HL-60 (cell line): ENCODE measurements at regions not wholly inside any gene's neighbourhood (a gene's known extent, or its start where the extent isn't known, plus 50 kb on each side); places are given as distances from the start of the nearest gene placed in this dataset.

Source experiments
- DNase-seq, 2 experiments: peaks; one replicate each; pipeline ENCODE4 v3.0.0-alpha.2; 2010 to 2020; ENCODE audit warnings: low read depth in 1 of 2, low spot score in 1 of 2
- H3K27ac ChIP-seq: fragments of 250-450 bp; sonication (Bioruptor Pico); replicated peaks from 2 replicates; pipeline ENCODE4 v1.5.1; 2020; ENCODE audit warnings: mild to moderate bottlenecking, moderate library complexity
- H3K27me3 ChIP-seq: fragments of 250-450 bp; sonication (Bioruptor Pico); 2 replicates; pipeline ENCODE4 v1.5.1; 2021; ENCODE audit warnings: mild to moderate bottlenecking, moderate library complexity; ENCODE audit not compliant: insufficient read depth, poor library complexity, severe bottlenecking
- H3K4me3 ChIP-seq: replicated peaks from 2 replicates; pipeline ENCODE4 v1.5.1; 2011; ENCODE audit warnings: mild to moderate bottlenecking, control low read depth, low read length; ENCODE audit not compliant: insufficient read depth
- GABPA ChIP-seq: IDR thresholded peaks from 2 replicates; pipeline ENCODE4 v1.6.1; 2012; ENCODE audit warnings: low read depth
- POLR2AphosphoS5 ChIP-seq: IDR thresholded peaks from 2 replicates; pipeline ENCODE4 v1.6.1; 2012; ENCODE audit warnings: low read depth
- REST ChIP-seq: IDR thresholded peaks from 2 replicates; pipeline ENCODE4 v1.6.1; 2012; ENCODE audit warnings: low read depth; ENCODE audit not compliant: insufficient replicate concordance
- SPI1 ChIP-seq: IDR thresholded peaks from 2 replicates; pipeline ENCODE4 v1.6.1; 2012; ENCODE audit warnings: low read depth, mild to moderate bottlenecking, borderline replicate concordance
- TF ChIP-seq, protein P1 (sequence below): IDR thresholded peaks from one replicate; pipeline ENCODE4 v1.5.1; 2011; ENCODE audit warnings: low read length, control low read depth, inconsistent platforms; ENCODE audit not compliant: insufficient read depth

DNA sequence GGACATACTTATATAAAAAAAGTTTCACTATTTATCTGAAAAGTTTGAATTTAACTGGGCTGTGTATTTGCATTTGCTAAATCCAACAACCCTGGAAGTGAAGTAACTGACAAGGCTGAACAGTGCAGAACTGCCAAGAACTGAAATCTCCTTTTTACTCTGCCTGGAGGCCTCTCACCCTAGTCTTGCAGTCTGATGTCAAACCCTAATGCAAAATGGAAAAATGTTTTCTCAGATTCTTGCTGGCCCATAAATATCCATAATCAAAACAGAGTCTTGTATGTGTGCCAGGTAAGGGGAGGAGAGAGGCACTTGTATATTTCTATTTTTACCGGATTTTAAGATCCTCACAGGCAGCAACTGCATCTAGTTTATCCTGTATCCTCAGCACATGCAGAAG, 432.7 kb upstream of the KLF4 start:
- Histone ChIP-seq H3K27me3 (no peaks in the 10 kb centered on the region), H3K27ac (no peak overlapping the region), H3K4me3 (no peak overlapping the region)
- no peak for DNase-seq
- TF ChIP-seq SPI1 (no peak), GABPA (no peak), REST (no peak), POLR2AphosphoS5 (no peak)
- TF ChIP-seq, protein P1, sequence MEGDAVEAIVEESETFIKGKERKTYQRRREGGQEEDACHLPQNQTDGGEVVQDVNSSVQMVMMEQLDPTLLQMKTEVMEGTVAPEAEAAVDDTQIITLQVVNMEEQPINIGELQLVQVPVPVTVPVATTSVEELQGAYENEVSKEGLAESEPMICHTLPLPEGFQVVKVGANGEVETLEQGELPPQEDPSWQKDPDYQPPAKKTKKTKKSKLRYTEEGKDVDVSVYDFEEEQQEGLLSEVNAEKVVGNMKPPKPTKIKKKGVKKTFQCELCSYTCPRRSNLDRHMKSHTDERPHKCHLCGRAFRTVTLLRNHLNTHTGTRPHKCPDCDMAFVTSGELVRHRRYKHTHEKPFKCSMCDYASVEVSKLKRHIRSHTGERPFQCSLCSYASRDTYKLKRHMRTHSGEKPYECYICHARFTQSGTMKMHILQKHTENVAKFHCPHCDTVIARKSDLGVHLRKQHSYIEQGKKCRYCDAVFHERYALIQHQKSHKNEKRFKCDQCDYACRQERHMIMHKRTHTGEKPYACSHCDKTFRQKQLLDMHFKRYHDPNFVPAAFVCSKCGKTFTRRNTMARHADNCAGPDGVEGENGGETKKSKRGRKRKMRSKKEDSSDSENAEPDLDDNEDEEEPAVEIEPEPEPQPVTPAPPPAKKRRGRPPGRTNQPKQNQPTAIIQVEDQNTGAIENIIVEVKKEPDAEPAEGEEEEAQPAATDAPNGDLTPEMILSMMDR = no peak

GRCh38 chr9:107919263-107919662, 429.7 kb upstream of the KLF4 start:
- Histone ChIP-seq H3K4me3 (no peak overlapping the region), H3K27me3 (no peaks in the 10 kb centered on the region), H3K27ac (no peak overlapping the region)
- TF ChIP-seq, protein P1 = no peak
- no peak for DNase-seq

DNA sequence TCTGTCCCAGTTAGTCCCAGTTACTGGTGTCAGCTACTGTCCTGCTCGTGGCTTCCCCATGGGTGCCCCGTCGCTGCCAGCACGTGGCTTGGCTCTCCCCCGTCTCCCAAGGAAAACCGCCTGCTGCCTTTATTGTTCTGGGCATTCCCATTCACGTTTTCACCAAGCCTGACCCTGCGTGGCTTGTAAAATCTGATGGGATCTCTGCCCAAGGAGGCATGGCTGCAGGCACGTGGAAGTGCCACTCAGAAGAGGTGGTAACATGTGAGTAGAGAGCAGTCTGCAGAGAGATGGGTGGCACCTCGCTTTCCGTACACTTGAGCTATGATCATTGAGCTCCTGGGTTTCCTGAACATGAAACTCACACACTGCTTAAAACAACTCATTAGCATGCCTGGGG, 429.2 kb upstream of the KLF4 start:
- no peak for DNase-seq
- no peaks in the 10 kb centered on the region for H3K27me3 ChIP-seq
- H3K27ac ChIP-seq = no peak overlapping the region
- TF ChIP-seq GABPA (no peak), POLR2AphosphoS5 (no peak), SPI1 (no peak), REST (no peak)
- TF ChIP-seq, protein P1 = no peak
- no peak overlapping the region for H3K4me3 ChIP-seq

DNA sequence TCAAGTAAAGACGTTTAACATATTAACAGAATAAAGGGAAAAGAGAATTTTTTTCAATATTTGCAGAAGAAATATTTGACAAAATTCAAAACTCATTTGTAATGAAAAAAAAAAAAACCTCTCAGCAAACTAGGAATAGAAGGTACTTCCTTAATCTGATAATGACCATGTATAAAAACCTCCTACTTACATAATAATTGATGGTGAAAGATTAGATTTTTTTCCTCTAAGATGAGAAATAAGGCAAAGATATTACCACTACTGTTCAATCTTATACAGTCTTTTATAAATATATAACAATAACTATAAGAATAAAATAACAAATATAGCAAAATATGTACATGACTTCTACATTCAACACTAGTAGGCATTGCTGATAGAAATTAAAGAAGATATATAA, 424.6 kb upstream of the KLF4 start:
- no peaks in the 10 kb centered on the region for H3K27me3 ChIP-seq
- TF ChIP-seq GABPA = no peak
- TF ChIP-seq, protein P1 = no peak
- TF ChIP-seq SPI1 = no peak
- TF ChIP-seq POLR2AphosphoS5 = no peak
- TF ChIP-seq REST = no peak

More for the DNA sequence above, 424.6 kb upstream of the KLF4 start:
- DNase-seq = no peak
- Histone ChIP-seq H3K27ac (no peak overlapping the region), H3K4me3 (no peak overlapping the region)
